ENCODE measurements at regions not wholly inside any gene's neighbourhood (a gene's known extent, or its start where the extent isn't known, plus 50 kb on each side); places are given as distances from the start of the nearest gene placed in this dataset.

GRCh38 chr9:75599126-75599525 lies 291.3 kb upstream of the PCSK5 start:
- no peak for DNase-seq (ENCODE audit: low read depth)
- no peak for TF ChIP-seq CTCF (IDR thresholded peaks at IDR 0.05; ENCODE audit: low read length, missing control alignments)
- no peak overlapping the region for H3K4me3 ChIP-seq (replicated peaks; ENCODE audit: low read depth, low read length)

GRCh38 chr9:75601280-75601679 lies 289.2 kb upstream of the PCSK5 start:
- DNase-seq (ENCODE audit: low read depth) = no peak
- TF ChIP-seq CTCF (IDR thresholded peaks at IDR 0.05; ENCODE audit: low read length, missing control alignments) = no peak

GRCh38 chr9:75602060-75602459 lies 288.4 kb upstream of the PCSK5 start:
- TF ChIP-seq CTCF (IDR thresholded peaks at IDR 0.05; ENCODE audit: low read length, missing control alignments) = no peak
- DNase-seq (ENCODE audit: low read depth) = no peak
- H3K4me3 ChIP-seq (replicated peaks; ENCODE audit: low read depth, low read length) = no peak overlapping the region

More at GRCh38 chr9:75601280-75601679, 289.2 kb upstream of the PCSK5 start:
- no peak overlapping the region for H3K4me3 ChIP-seq (replicated peaks; ENCODE audit: low read depth, low read length)

GRCh38 chr9:75604661-75605060 lies 285.8 kb upstream of the PCSK5 start:
- DNase-seq (ENCODE audit: low read depth) = no peak
- TF ChIP-seq CTCF (IDR thresholded peaks at IDR 0.05; ENCODE audit: low read length, missing control alignments) = no peak

GRCh38 chr9:75607521-75607920 lies 283.0 kb upstream of the PCSK5 start:
- DNase-seq (ENCODE audit: low read depth) = no peak
- no peak overlapping the region for H3K4me3 ChIP-seq (replicated peaks; ENCODE audit: low read depth, low read length)
- no peak for TF ChIP-seq CTCF (IDR thresholded peaks at IDR 0.05; ENCODE audit: low read length, missing control alignments)

More at GRCh38 chr9:75604661-75605060, 285.8 kb upstream of the PCSK5 start:
- H3K4me3 ChIP-seq (replicated peaks; ENCODE audit: low read depth, low read length) = no peak overlapping the region

GRCh38 chr9:75609401-75609800 lies 281.1 kb upstream of the PCSK5 start:
- no peak for DNase-seq (ENCODE audit: low read depth)
- H3K4me3 ChIP-seq (replicated peaks; ENCODE audit: low read depth, low read length) = no peak overlapping the region
- TF ChIP-seq CTCF (IDR thresholded peaks at IDR 0.05; ENCODE audit: low read length, missing control alignments) = no peak

- no peak for TF ChIP-seq CTCF (IDR thresholded peaks at IDR 0.05; ENCODE audit: low read length, missing control alignments)
- DNase-seq (ENCODE audit: low read depth) = no peak
- no peak overlapping the region for H3K4me3 ChIP-seq (replicated peaks; ENCODE audit: low read depth, low read length)
Observed at GRCh38 chr9:75610246-75610645, 280.2 kb upstream of the PCSK5 start.
